Prostate gland (tissue), 2 donors: ENCODE measurements at regions not wholly inside any gene's neighbourhood (a gene's known extent, or its start where the extent isn't known, plus 50 kb on each side); places are given as distances from the start of the nearest gene placed in this dataset.

Experiments used
- DNase-seq: peaks from one replicate; pipeline ENCODE4 v3.0.0-alpha.2; 2019; ENCODE audit warnings: low spot score
- H3K27ac ChIP-seq, 2 donors: fragments of 200-600 bp; sonication (generic); 2 replicates each; pipeline ENCODE4 v1.5.1; 2017 to 2019
- H3K27me3 ChIP-seq: fragments of 200-600 bp; sonication (generic); replicated peaks from 2 replicates; pipeline ENCODE4 v1.5.1; 2019; ENCODE audit not compliant: insufficient read depth
- H3K36me3 ChIP-seq, 2 donors: fragments of 200-600 bp; sonication (generic); 1 replicate in 1 of 2; 2 replicates in 1 of 2; pipeline versions ENCODE4 v1.5.1 to v1.8.1; 2017 to 2019
- H3K4me1 ChIP-seq: fragments of 200-600 bp; sonication (generic); replicated peaks from 2 replicates; pipeline ENCODE4 v1.5.1; 2019
- H3K4me3 ChIP-seq, 2 donors: fragments of 200-600 bp; sonication (generic); 2 replicates each; pipeline ENCODE4 v1.5.1; 2017 to 2019
- H3K9me3 ChIP-seq: fragments of 200-600 bp; sonication (generic); 2 replicates; pipeline ENCODE4 v1.5.1; 2017
- POLR2A ChIP-seq: fragments of 450-650 bp; IDR thresholded peaks from one replicate; pipeline ENCODE4 v1.6.1; 2016; ENCODE audit warnings: antibody characterized with exemption, mild to moderate bottlenecking
- POLR2AphosphoS5 ChIP-seq: sonication (generic); formaldehyde crosslinking; IDR thresholded peaks from one replicate; pipeline ENCODE4 v1.6.1; 2017; ENCODE audit warnings: antibody characterized with exemption
- WGBS: methylation state at CpG from one replicate; pipeline ENCODE4 v1.1.5; 2018; 5-methylcytosine and 5-hydroxymethylcytosine counted together
- intact Hi-C: fragments of 100-400 bp; cut with DNase I; formaldehyde crosslinking; loops from one replicate; pipeline ENCODE4 v1.14.2; 2022
- TF ChIP-seq, protein P1 (sequence below), 4 experiments: fragments of 200-600 bp in 2 of 4; fragments of 450-650 bp in 2 of 4; sonication (generic) in 2 of 4; IDR thresholded peaks; 1 replicate in 3 of 4; 2 replicates in 1 of 4; pipeline ENCODE4 v1.5.1; 2016 to 2019; ENCODE audit warnings: antibody characterized with exemption in 4 of 4, mild to moderate bottlenecking in 2 of 4, moderate library complexity in 2 of 4

DNA sequence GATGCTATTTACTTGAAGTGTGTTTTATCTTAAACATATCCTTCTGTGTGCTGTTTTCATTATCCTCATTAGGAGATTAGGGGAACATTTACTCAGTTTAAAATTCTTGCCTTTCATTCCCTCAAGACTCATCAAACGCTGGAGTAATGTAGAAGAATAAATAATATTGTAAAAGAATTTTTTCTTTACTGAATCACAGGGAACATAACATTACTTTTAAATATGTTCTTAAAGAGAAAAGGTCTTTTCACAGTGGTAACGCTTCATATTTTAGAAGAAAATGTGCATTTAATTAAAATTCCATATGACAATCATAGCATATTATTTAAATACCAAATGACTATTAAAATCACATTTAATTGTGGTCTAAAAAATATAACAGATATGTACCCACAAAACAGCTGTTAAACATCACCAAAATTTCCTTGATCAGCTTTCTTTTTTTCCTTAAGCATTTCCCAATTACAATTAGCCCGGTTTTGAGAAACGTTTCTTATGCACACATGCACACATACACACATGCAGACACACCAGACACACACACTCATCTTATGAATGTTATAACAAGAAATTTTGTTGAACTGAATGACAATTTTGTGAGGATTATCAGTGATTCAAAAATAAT, 102.0 kb upstream of the GLI3 start:
- intact Hi-C loops = no loop called here
- Histone ChIP-seq H3K9me3 (no peaks in the 10 kb centered on the region), H3K36me3 (no peaks in the 10 kb centered on the region), H3K4me1 (no peaks in the 10 kb centered on the region), H3K27ac (no peak overlapping the region), H3K27me3 (no peaks in the 10 kb centered on the region), H3K4me3 (no peak overlapping the region)
- 68% methylated on average over 4 of the region's 4 CpGs for WGBS
- TF ChIP-seq, protein P1, sequence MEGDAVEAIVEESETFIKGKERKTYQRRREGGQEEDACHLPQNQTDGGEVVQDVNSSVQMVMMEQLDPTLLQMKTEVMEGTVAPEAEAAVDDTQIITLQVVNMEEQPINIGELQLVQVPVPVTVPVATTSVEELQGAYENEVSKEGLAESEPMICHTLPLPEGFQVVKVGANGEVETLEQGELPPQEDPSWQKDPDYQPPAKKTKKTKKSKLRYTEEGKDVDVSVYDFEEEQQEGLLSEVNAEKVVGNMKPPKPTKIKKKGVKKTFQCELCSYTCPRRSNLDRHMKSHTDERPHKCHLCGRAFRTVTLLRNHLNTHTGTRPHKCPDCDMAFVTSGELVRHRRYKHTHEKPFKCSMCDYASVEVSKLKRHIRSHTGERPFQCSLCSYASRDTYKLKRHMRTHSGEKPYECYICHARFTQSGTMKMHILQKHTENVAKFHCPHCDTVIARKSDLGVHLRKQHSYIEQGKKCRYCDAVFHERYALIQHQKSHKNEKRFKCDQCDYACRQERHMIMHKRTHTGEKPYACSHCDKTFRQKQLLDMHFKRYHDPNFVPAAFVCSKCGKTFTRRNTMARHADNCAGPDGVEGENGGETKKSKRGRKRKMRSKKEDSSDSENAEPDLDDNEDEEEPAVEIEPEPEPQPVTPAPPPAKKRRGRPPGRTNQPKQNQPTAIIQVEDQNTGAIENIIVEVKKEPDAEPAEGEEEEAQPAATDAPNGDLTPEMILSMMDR (IDR thresholded peaks at IDR 0.05) = no peak
- TF ChIP-seq POLR2AphosphoS5 = no peak
- no peak for TF ChIP-seq POLR2A
- DNase-seq = no peak

DNA sequence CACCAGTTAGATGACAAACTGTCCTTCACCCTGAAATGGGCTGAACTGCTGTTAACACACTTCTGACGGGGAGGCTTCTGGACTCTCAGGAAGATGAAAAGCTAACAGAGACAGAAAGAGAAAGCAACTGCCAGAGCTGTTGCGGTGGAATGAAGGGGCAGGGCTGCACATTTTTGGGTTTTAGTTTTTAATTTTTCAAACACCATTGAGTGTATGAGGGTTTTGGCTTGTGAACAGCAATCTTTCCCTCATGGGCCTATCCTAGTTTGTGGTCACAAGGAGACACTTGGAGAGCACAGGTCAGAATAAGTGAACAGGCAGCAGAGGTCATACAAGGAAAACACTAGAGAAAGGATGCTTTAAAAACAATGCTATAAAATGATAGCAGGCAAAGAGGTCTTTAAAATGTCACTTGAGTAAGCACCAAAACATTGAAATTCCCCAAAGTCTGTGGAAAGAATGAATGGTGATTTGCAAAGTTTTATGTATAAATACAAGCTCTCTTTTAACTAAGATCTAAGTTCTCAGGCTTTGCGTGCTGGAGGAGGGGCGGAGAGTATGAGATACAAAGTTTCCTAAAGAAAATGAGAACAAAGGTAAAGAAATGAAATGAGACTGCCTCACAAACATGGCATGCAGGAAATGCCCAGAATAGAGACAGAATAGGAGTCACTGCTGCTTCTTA, 101.4 kb upstream of the GLI3 start:
- Histone ChIP-seq H3K36me3 (no peaks in the 10 kb centered on the region), H3K9me3 (no peaks in the 10 kb centered on the region), H3K27me3 (no peaks in the 10 kb centered on the region), H3K4me3 (no peak overlapping the region), H3K4me1 (no peaks in the 10 kb centered on the region), H3K27ac (no peak overlapping the region)
- intact Hi-C loops = no loop called here
- WGBS = 72% methylated on average over 4 of the region's 4 CpGs
- TF ChIP-seq POLR2A = no peak
- no peak for TF ChIP-seq POLR2AphosphoS5
- TF ChIP-seq, protein P1 (IDR thresholded peaks at IDR 0.05) = no peak
- no peak for DNase-seq

DNA sequence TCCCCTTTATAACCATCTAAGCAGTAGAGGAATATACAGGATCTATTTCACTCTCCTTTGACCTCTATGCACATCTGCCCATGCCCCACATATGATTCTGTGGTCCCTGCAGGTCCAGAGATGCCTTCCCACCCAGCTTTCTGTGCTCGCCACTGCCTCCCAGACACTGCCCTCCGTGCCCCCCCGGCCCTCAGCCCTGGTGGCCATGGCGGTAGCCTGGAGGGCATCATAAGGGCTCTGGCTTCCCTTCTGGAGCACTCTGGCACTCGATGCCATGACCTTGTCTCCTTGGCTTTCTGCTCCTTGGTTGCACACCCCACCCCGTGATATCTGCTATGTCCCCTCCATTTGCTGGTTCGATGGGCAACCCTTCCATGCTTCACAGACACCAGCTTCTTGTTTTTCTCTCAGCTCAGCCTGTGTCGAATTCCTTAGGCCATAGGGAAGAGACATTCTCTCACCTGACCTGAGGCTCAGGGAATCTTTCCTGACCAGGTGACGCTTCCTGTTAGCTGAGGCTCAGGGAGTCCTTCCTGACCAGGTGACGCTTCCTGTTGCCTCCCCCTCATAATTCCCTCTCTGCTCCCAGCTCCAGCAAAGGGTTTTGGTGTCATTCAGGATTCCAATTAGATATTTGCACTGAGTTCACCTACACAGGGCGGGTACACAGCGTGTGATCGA, 100.4 kb upstream of the GLI3 start:
- WGBS = 95% methylated on average over 13 of the region's 13 CpGs
- no peak for TF ChIP-seq POLR2AphosphoS5
- TF ChIP-seq, protein P1 (IDR thresholded peaks at IDR 0.05) = no peak
- TF ChIP-seq POLR2A = no peak
- H3K4me3 ChIP-seq = no peak overlapping the region
- H3K27me3 ChIP-seq = no peaks in the 10 kb centered on the region
- no peak overlapping the region for H3K27ac ChIP-seq
- DNase-seq = no peak
- H3K4me1 ChIP-seq = no peaks in the 10 kb centered on the region
- H3K9me3 ChIP-seq = no peaks in the 10 kb centered on the region
- intact Hi-C loops = no loop called here
- H3K36me3 ChIP-seq = no peaks in the 10 kb centered on the region

DNA sequence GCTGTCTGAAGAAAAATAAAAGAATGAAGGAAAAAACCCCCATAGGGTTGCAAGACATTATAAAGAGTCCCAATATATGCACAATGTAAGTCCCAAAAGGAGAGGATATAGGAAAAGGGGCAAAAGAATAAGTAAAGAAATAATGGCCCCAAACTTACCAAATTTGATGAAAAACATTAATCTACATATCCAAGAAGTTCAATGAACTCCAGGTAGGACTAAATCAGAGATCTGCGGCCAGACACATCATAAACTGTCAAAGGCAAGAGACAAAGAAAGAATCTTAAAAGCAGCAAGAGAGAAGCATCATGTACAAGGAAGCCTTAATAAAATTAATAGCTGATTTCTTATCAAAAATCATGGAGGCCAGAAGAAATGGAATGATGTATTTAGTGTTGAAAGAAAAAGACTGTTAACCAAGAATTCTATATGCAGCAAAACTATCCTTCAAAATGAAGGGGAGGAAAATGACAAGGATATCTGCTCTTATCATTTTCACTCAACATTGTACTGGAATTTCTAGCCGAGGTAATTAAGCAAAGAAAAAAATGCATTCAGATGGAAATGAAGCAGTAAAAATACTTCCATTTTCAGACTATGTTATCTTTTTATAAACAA, 95.7 kb upstream of the GLI3 start:
- intact Hi-C loops = no loop called here
- no peak for DNase-seq
- H3K4me3 ChIP-seq = no peak overlapping the region
- no peaks in the 10 kb centered on the region for H3K27me3 ChIP-seq
- no peaks in the 10 kb centered on the region for H3K4me1 ChIP-seq
- H3K9me3 ChIP-seq = no peaks in the 10 kb centered on the region
- H3K36me3 ChIP-seq = no peaks in the 10 kb centered on the region
- H3K27ac ChIP-seq = no peak overlapping the region
- WGBS = 93% methylated on average over 2 of the region's 2 CpGs
- no peak for TF ChIP-seq POLR2AphosphoS5
- TF ChIP-seq POLR2A = no peak
- TF ChIP-seq, protein P1 (IDR thresholded peaks at IDR 0.05) = no peak
